ENCODE measurements at regions not wholly inside any gene's neighbourhood (a gene's known extent, or its start where the extent isn't known, plus 50 kb on each side); places are given as distances from the start of the nearest gene placed in this dataset.

GRCh38 chr5:98258939-98259338 lies 514.5 kb upstream of the RGMB start:
- Histone ChIP-seq H3K4me3 (no peak overlapping the region), H3K27me3 (no peaks in the 10 kb centered on the region), H3K9me3 (no peaks in the 10 kb centered on the region), H3K36me3 (no peaks in the 10 kb centered on the region), H3K4me1 (no peaks in the 10 kb centered on the region), H3K27ac (no peak overlapping the region)
- DNase-seq (ENCODE audit: extremely low spot score in 2 of 2) = no peak
- TF ChIP-seq POLR2A (IDR thresholded peaks at IDR 0.05) (no peak), POLR2AphosphoS5 (IDR thresholded peaks at IDR 0.05; ENCODE audit: insufficient read depth in 1 of 2, low read depth in 1 of 2) (no peak)
- TF ChIP-seq, protein P1, sequence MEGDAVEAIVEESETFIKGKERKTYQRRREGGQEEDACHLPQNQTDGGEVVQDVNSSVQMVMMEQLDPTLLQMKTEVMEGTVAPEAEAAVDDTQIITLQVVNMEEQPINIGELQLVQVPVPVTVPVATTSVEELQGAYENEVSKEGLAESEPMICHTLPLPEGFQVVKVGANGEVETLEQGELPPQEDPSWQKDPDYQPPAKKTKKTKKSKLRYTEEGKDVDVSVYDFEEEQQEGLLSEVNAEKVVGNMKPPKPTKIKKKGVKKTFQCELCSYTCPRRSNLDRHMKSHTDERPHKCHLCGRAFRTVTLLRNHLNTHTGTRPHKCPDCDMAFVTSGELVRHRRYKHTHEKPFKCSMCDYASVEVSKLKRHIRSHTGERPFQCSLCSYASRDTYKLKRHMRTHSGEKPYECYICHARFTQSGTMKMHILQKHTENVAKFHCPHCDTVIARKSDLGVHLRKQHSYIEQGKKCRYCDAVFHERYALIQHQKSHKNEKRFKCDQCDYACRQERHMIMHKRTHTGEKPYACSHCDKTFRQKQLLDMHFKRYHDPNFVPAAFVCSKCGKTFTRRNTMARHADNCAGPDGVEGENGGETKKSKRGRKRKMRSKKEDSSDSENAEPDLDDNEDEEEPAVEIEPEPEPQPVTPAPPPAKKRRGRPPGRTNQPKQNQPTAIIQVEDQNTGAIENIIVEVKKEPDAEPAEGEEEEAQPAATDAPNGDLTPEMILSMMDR (IDR thresholded peaks at IDR 0.05) = no peak
- intact Hi-C loops (cut with DNase I) = no loop called here

DNA sequence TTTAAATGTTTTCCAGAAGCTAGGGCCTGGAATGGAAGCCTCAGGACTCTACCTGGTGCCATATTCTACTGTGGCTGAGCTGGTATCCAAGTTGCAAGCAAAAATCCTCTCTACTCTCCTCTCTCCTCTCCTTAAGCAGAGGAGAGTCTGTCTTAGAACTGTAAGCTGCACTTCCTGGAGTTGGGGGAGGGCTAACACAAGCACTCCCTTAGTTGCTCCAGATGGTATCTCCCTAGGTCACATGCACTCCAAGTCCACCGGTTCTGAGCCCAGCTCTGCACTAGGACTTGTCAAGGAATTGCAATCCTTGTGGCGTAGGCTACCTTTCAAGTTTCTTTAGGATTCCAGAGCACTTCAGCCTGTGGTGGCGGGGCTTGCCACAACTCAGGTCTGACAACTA lies 513.9 kb upstream of the RGMB start:
- no peaks in the 10 kb centered on the region for H3K27me3 ChIP-seq
- H3K36me3 ChIP-seq = no peaks in the 10 kb centered on the region
- no peak overlapping the region for H3K4me3 ChIP-seq
- H3K27ac ChIP-seq = no peak overlapping the region
- DNase-seq (ENCODE audit: extremely low spot score in 2 of 2) = no peak
- intact Hi-C loops (cut with DNase I) = no loop called here
- no peaks in the 10 kb centered on the region for H3K9me3 ChIP-seq
- TF ChIP-seq POLR2AphosphoS5 (IDR thresholded peaks at IDR 0.05; ENCODE audit: insufficient read depth in 1 of 2, low read depth in 1 of 2) (no peak), POLR2A (IDR thresholded peaks at IDR 0.05) (no peak)
- TF ChIP-seq, protein P1 (IDR thresholded peaks at IDR 0.05) = no peak
- H3K4me1 ChIP-seq = no peaks in the 10 kb centered on the region

DNA sequence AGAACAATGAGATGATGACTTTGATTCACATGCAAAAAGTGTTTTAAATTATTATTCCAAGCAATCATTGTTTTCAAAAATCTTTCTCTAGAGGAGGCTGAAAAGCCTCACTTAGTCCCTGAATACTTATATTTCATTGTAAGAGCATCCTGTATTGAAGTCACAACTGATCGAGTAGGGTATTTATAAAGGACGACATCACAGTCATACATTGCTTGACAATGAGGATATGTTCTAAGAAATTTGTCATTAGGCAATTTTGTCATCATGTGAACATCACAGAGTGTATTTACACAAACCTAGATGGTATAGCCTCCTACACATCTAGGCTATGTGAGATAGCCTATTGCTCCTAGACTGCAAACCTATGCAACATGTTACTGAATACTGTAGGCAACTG lies 510.4 kb upstream of the RGMB start:
- H3K4me1 ChIP-seq = no peaks in the 10 kb centered on the region
- no peaks in the 10 kb centered on the region for H3K27me3 ChIP-seq
- DNase-seq (ENCODE audit: extremely low spot score in 2 of 2) = no peak
- no peak overlapping the region for H3K4me3 ChIP-seq
- no peaks in the 10 kb centered on the region for H3K36me3 ChIP-seq
- no peaks in the 10 kb centered on the region for H3K9me3 ChIP-seq
- TF ChIP-seq, protein P1 (IDR thresholded peaks at IDR 0.05) = no peak
- TF ChIP-seq POLR2AphosphoS5 (IDR thresholded peaks at IDR 0.05; ENCODE audit: insufficient read depth in 1 of 2, low read depth in 1 of 2) (no peak), POLR2A (IDR thresholded peaks at IDR 0.05) (no peak)
- intact Hi-C loops (cut with DNase I) = no loop called here
- no peak overlapping the region for H3K27ac ChIP-seq

GRCh38 chr5:98268162-98268860 lies 505.2 kb upstream of the RGMB start:
- TF ChIP-seq, protein P1 (IDR thresholded peaks at IDR 0.05) = no peak
- TF ChIP-seq POLR2A (IDR thresholded peaks at IDR 0.05) = no peak
- no peak for TF ChIP-seq POLR2AphosphoS5 (IDR thresholded peaks at IDR 0.05; ENCODE audit: insufficient read depth in 1 of 2, low read depth in 1 of 2)
- no peaks in the 10 kb centered on the region for H3K27me3 ChIP-seq
- H3K4me1 ChIP-seq = no peaks in the 10 kb centered on the region
- DNase-seq (ENCODE audit: extremely low spot score in 2 of 2) = no peak
- H3K36me3 ChIP-seq = no peaks in the 10 kb centered on the region
- intact Hi-C loops (cut with DNase I) = no loop called here
- H3K27ac ChIP-seq = no peak overlapping the region
- H3K4me3 ChIP-seq = no peak overlapping the region
- no peaks in the 10 kb centered on the region for H3K9me3 ChIP-seq

- no peaks in the 10 kb centered on the region for H3K4me1 ChIP-seq
- H3K27me3 ChIP-seq = no peaks in the 10 kb centered on the region
- H3K36me3 ChIP-seq = no peaks in the 10 kb centered on the region
- intact Hi-C loops (cut with DNase I) = no loop called here
- no peaks in the 10 kb centered on the region for H3K9me3 ChIP-seq
- TF ChIP-seq POLR2A (IDR thresholded peaks at IDR 0.05) = no peak
- no peak overlapping the region for H3K4me3 ChIP-seq
- no peak overlapping the region for H3K27ac ChIP-seq
- no peak for DNase-seq (ENCODE audit: extremely low spot score in 2 of 2)
Measured at GRCh38 chr5:98275980-98276379, 497.5 kb upstream of the RGMB start.
